ENCODE measurements at regions not wholly inside any gene's neighbourhood (a gene's known extent, or its start where the extent isn't known, plus 50 kb on each side); places are given as distances from the start of the nearest gene placed in this dataset.

- no peaks in the 10 kb centered on the region for H3K9me3 ChIP-seq (ENCODE audit: insufficient read depth, low read length)
Observed at GRCh38 chr14:51472881-51473280, 178.8 kb upstream of the FRMD6 start.

GRCh38 chr14:51473351-51473750 is 178.4 kb upstream of the FRMD6 start:
- no peaks in the 10 kb centered on the region for H3K9me3 ChIP-seq (ENCODE audit: insufficient read depth, low read length)
- no peaks in the 10 kb centered on the region for H3K9me2 ChIP-seq (replicated peaks; ENCODE audit: insufficient read depth, low read length)
- no peak overlapping the region for H3K4me2 ChIP-seq (ENCODE audit: low read depth, low read length, poor library complexity, severe bottlenecking)
- no peaks in the 10 kb centered on the region for H3K79me2 ChIP-seq (ENCODE audit: insufficient read depth, low read length)
- H3K4me3 ChIP-seq (ENCODE audit: insufficient read depth, low read length, poor library complexity, severe bottlenecking) = no peak overlapping the region
- no peak overlapping the region for H3K9ac ChIP-seq (ENCODE audit: low read length)
- TF ChIP-seq, protein P1, sequence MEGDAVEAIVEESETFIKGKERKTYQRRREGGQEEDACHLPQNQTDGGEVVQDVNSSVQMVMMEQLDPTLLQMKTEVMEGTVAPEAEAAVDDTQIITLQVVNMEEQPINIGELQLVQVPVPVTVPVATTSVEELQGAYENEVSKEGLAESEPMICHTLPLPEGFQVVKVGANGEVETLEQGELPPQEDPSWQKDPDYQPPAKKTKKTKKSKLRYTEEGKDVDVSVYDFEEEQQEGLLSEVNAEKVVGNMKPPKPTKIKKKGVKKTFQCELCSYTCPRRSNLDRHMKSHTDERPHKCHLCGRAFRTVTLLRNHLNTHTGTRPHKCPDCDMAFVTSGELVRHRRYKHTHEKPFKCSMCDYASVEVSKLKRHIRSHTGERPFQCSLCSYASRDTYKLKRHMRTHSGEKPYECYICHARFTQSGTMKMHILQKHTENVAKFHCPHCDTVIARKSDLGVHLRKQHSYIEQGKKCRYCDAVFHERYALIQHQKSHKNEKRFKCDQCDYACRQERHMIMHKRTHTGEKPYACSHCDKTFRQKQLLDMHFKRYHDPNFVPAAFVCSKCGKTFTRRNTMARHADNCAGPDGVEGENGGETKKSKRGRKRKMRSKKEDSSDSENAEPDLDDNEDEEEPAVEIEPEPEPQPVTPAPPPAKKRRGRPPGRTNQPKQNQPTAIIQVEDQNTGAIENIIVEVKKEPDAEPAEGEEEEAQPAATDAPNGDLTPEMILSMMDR (IDR thresholded peaks at IDR 0.05; ENCODE audit: insufficient read depth, low read length, poor library complexity, severe bottlenecking) = no peak
- no peak for TF ChIP-seq EZH2phosphoT487 (conservative IDR thresholded peaks at IDR 0.05; ENCODE audit: low read length)
- H2AFZ ChIP-seq (ENCODE audit: low read depth, low read length, severe bottlenecking) = no peak overlapping the region
- no peaks in the 10 kb centered on the region for H4K20me1 ChIP-seq (ENCODE audit: low read depth, low read length)
- H3K27me3 ChIP-seq (ENCODE audit: low read length) = no peaks in the 10 kb centered on the region
- no peak overlapping the region for H3K27ac ChIP-seq (ENCODE audit: low read depth, low read length)
- H3K36me3 ChIP-seq (ENCODE audit: low read length) = no peaks in the 10 kb centered on the region
- no peaks in the 10 kb centered on the region for H3F3A ChIP-seq (ENCODE audit: insufficient read depth)

More at GRCh38 chr14:51472881-51473280, 178.8 kb upstream of the FRMD6 start:
- no peaks in the 10 kb centered on the region for H3K36me3 ChIP-seq (ENCODE audit: low read length)
- no peaks in the 10 kb centered on the region for H3K27me3 ChIP-seq (ENCODE audit: low read length)
- TF ChIP-seq EZH2phosphoT487 (conservative IDR thresholded peaks at IDR 0.05; ENCODE audit: low read length) = no peak
- TF ChIP-seq, protein P1 (IDR thresholded peaks at IDR 0.05; ENCODE audit: insufficient read depth, low read length, poor library complexity, severe bottlenecking) = no peak
- no peaks in the 10 kb centered on the region for H3K9me2 ChIP-seq (replicated peaks; ENCODE audit: insufficient read depth, low read length)
- H3K27ac ChIP-seq (ENCODE audit: low read depth, low read length) = no peak overlapping the region
- no peak overlapping the region for H2AFZ ChIP-seq (ENCODE audit: low read depth, low read length, severe bottlenecking)
- H3K4me2 ChIP-seq (ENCODE audit: low read depth, low read length, poor library complexity, severe bottlenecking) = no peak overlapping the region
- H3F3A ChIP-seq (ENCODE audit: insufficient read depth) = no peaks in the 10 kb centered on the region
- no peak overlapping the region for H3K4me3 ChIP-seq (ENCODE audit: insufficient read depth, low read length, poor library complexity, severe bottlenecking)
- H3K9ac ChIP-seq (ENCODE audit: low read length) = no peak overlapping the region
- no peaks in the 10 kb centered on the region for H4K20me1 ChIP-seq (ENCODE audit: low read depth, low read length)
- H3K79me2 ChIP-seq (ENCODE audit: insufficient read depth, low read length) = no peaks in the 10 kb centered on the region

DNA sequence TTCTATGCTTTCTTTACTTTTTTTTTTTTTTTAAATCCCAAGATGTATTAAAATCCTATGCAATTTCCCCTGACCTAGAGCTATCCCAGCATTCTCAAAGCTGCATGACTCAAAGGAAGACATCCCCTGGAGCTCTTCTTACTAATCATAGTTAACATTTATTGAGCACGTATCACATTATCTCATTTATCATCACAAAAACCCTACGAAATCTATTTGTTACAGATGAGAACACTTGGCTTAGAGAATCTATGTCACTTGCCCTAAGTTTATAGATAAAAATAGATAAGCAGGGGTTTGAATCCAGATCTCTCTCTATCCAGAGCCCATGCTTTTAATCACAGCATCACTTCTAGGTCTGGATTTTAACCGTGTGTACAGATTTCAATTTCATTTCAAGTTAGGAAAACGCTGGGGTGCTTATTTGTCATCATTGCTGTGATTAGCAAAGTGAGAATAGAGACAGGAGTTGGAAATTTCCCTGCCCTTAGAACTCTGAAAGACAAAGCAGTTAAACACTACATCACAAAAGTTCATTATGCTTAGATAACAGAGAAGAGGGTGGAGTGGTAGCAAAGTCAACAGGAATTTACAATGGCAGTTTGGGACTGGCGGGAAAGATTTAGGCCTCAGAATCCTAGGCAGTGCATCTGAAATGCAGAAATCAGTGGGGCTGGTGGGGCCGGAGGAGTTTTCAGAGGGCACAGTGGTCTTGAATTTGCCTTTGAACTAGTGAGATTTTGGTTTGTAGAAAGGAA is 177.7 kb upstream of the FRMD6 start:
- Histone ChIP-seq H3F3A (ENCODE audit: insufficient read depth) (no peaks in the 10 kb centered on the region), H3K9ac (ENCODE audit: low read length) (no peak overlapping the region), H3K9me2 (replicated peaks; ENCODE audit: insufficient read depth, low read length) (no peaks in the 10 kb centered on the region), H3K4me3 (ENCODE audit: insufficient read depth, low read length, poor library complexity, severe bottlenecking) (no peak overlapping the region), H3K27me3 (ENCODE audit: low read length) (no peaks in the 10 kb centered on the region), H3K27ac (ENCODE audit: low read depth, low read length) (no peak overlapping the region), H3K79me2 (ENCODE audit: insufficient read depth, low read length) (no peaks in the 10 kb centered on the region), H3K36me3 (ENCODE audit: low read length) (no peaks in the 10 kb centered on the region), H3K9me3 (ENCODE audit: insufficient read depth, low read length) (no peaks in the 10 kb centered on the region), H2AFZ (ENCODE audit: low read depth, low read length, severe bottlenecking) (no peak overlapping the region), H4K20me1 (ENCODE audit: low read depth, low read length) (no peaks in the 10 kb centered on the region), H3K4me2 (ENCODE audit: low read depth, low read length, poor library complexity, severe bottlenecking) (no peak overlapping the region)
- TF ChIP-seq EZH2phosphoT487 (conservative IDR thresholded peaks at IDR 0.05; ENCODE audit: low read length) = no peak

GRCh38 chr14:51474854-51475253 is 176.9 kb upstream of the FRMD6 start:
- no peak overlapping the region for H2AFZ ChIP-seq (ENCODE audit: low read depth, low read length, severe bottlenecking)
- H3K79me2 ChIP-seq (ENCODE audit: insufficient read depth, low read length) = no peaks in the 10 kb centered on the region
- H3K4me3 ChIP-seq (ENCODE audit: insufficient read depth, low read length, poor library complexity, severe bottlenecking) = no peak overlapping the region
- no peaks in the 10 kb centered on the region for H3K36me3 ChIP-seq (ENCODE audit: low read length)
- H3K27ac ChIP-seq (ENCODE audit: low read depth, low read length) = no peak overlapping the region
- H3K27me3 ChIP-seq (ENCODE audit: low read length) = no peaks in the 10 kb centered on the region
- no peak overlapping the region for H3K9ac ChIP-seq (ENCODE audit: low read length)
- H3F3A ChIP-seq (ENCODE audit: insufficient read depth) = no peaks in the 10 kb centered on the region
- H3K9me3 ChIP-seq (ENCODE audit: insufficient read depth, low read length) = no peaks in the 10 kb centered on the region
- H3K9me2 ChIP-seq (replicated peaks; ENCODE audit: insufficient read depth, low read length) = no peaks in the 10 kb centered on the region
- no peaks in the 10 kb centered on the region for H4K20me1 ChIP-seq (ENCODE audit: low read depth, low read length)
- H3K4me2 ChIP-seq (ENCODE audit: low read depth, low read length, poor library complexity, severe bottlenecking) = no peak overlapping the region
- TF ChIP-seq EZH2phosphoT487 (conservative IDR thresholded peaks at IDR 0.05; ENCODE audit: low read length) = no peak
- TF ChIP-seq, protein P1 (IDR thresholded peaks at IDR 0.05; ENCODE audit: insufficient read depth, low read length, poor library complexity, severe bottlenecking) = no peak
